ENCODE measurements at regions not wholly inside any gene's neighbourhood (a gene's known extent, or its start where the extent isn't known, plus 50 kb on each side); places are given as distances from the start of the nearest gene placed in this dataset.

- intact Hi-C loops (cut with micrococcal nuclease; ENCODE audit: unreplicated experiment): no loop called here
- no peaks in the 10 kb centered on the region for H3K36me3 ChIP-seq (ENCODE audit: insufficient read depth, low read length)
- H3K79me2 ChIP-seq (ENCODE audit: insufficient read depth, low read depth, low read length): no peaks in the 10 kb centered on the region
- no peak overlapping the region for H3K4me2 ChIP-seq (ENCODE audit: low read length)
- no peaks in the 10 kb centered on the region for H4K20me1 ChIP-seq (ENCODE audit: insufficient read depth, low read length)
- H3K9me3 ChIP-seq (ENCODE audit: low read length): peaks cover 9% of the 10 kb centered on the region; the same call in 1 of the 2 replicates
- no peak overlapping the region for H2AFZ ChIP-seq (ENCODE audit: low read length)
- no peaks in the 10 kb centered on the region for H3K4me1 ChIP-seq (ENCODE audit: insufficient read depth, low read length, poor library complexity, severe bottlenecking)
- no peak overlapping the region for H3K4me3 ChIP-seq (ENCODE audit: low read depth, low read length, poor library complexity, severe bottlenecking)
- TF ChIP-seq CTCF (conservative IDR thresholded peaks at IDR 0.05; ENCODE audit: low read length): no peak
- no peak for TF ChIP-seq EZH2phosphoT487 (IDR thresholded peaks at IDR 0.05; ENCODE audit: borderline replicate concordance, low read depth, low read length)
- POLR2A ChIA-PET: no interaction called here
- H3K27ac ChIP-seq (ENCODE audit: low read depth, low read length, poor library complexity, severe bottlenecking): no peak overlapping the region
- no peak for DNase-seq (ENCODE audit: low spot score)
- CTCF ChIA-PET (ENCODE audit: unreplicated experiment): no interaction called here
- no peaks in the 10 kb centered on the region for H3K9me2 ChIP-seq (ENCODE audit: insufficient read depth, low read length)
- no TSS peak for BruUV-seq (replicated peaks)
Observed at GRCh38 chr5:6823996-6824395, 110.8 kb downstream of the TENT4A start.

- Histone ChIP-seq H3K9me2 (ENCODE audit: insufficient read depth, low read length) (no peaks in the 10 kb centered on the region), H3K4me2 (ENCODE audit: low read length) (no peak overlapping the region), H3K27ac (ENCODE audit: low read depth, low read length, poor library complexity, severe bottlenecking) (no peak overlapping the region), H2AFZ (ENCODE audit: low read length) (no peak overlapping the region), H3K36me3 (ENCODE audit: insufficient read depth, low read length) (no peaks in the 10 kb centered on the region), H4K20me1 (ENCODE audit: insufficient read depth, low read length) (no peaks in the 10 kb centered on the region), H3K79me2 (ENCODE audit: insufficient read depth, low read depth, low read length) (no peaks in the 10 kb centered on the region), H3K4me3 (ENCODE audit: low read depth, low read length, poor library complexity, severe bottlenecking) (no peak overlapping the region), H3K4me1 (ENCODE audit: insufficient read depth, low read length, poor library complexity, severe bottlenecking) (no peaks in the 10 kb centered on the region), H3K9me3 (ENCODE audit: low read length) (peaks cover 9% of the 10 kb centered on the region; the same call in 1 of the 2 replicates)
- intact Hi-C loops (cut with micrococcal nuclease; ENCODE audit: unreplicated experiment): no loop called here
- TF ChIP-seq CTCF (conservative IDR thresholded peaks at IDR 0.05; ENCODE audit: low read length) (no peak), EZH2phosphoT487 (IDR thresholded peaks at IDR 0.05; ENCODE audit: borderline replicate concordance, low read depth, low read length) (no peak)
- no TSS peak for BruUV-seq (replicated peaks)
- CTCF ChIA-PET (ENCODE audit: unreplicated experiment): no interaction called here
- POLR2A ChIA-PET: no interaction called here
- DNase-seq (ENCODE audit: low spot score): no peak
Observed at GRCh38 chr5:6825678-6826244, 112.5 kb downstream of the TENT4A start.

GRCh38 chr5:6826756-6827155 is 113.5 kb downstream of the TENT4A start:
- DNase-seq (ENCODE audit: low spot score): no peak
- Histone ChIP-seq H3K36me3 (ENCODE audit: insufficient read depth, low read length) (no peaks in the 10 kb centered on the region), H4K20me1 (ENCODE audit: insufficient read depth, low read length) (no peaks in the 10 kb centered on the region), H2AFZ (ENCODE audit: low read length) (no peak overlapping the region), H3K4me3 (ENCODE audit: low read depth, low read length, poor library complexity, severe bottlenecking) (no peak overlapping the region), H3K27ac (ENCODE audit: low read depth, low read length, poor library complexity, severe bottlenecking) (no peak overlapping the region), H3K9me3 (ENCODE audit: low read length) (no peaks in the 10 kb centered on the region), H3K4me1 (ENCODE audit: insufficient read depth, low read length, poor library complexity, severe bottlenecking) (no peaks in the 10 kb centered on the region), H3K79me2 (ENCODE audit: insufficient read depth, low read depth, low read length) (no peaks in the 10 kb centered on the region), H3K9me2 (ENCODE audit: insufficient read depth, low read length) (no peaks in the 10 kb centered on the region), H3K4me2 (ENCODE audit: low read length) (no peak overlapping the region)
- TF ChIP-seq CTCF (conservative IDR thresholded peaks at IDR 0.05; ENCODE audit: low read length): no peak
- TF ChIP-seq EZH2phosphoT487 (IDR thresholded peaks at IDR 0.05; ENCODE audit: borderline replicate concordance, low read depth, low read length): no peak
- ChIA-PET POLR2A (no interaction called here), CTCF (ENCODE audit: unreplicated experiment) (no interaction called here)
- intact Hi-C loops (cut with micrococcal nuclease; ENCODE audit: unreplicated experiment): no loop called here
- no TSS peak for BruUV-seq (replicated peaks)
